ENCODE measurements at regions not wholly inside any gene's neighbourhood (a gene's known extent, or its start where the extent isn't known, plus 50 kb on each side); places are given as distances from the start of the nearest gene placed in this dataset.

DNA sequence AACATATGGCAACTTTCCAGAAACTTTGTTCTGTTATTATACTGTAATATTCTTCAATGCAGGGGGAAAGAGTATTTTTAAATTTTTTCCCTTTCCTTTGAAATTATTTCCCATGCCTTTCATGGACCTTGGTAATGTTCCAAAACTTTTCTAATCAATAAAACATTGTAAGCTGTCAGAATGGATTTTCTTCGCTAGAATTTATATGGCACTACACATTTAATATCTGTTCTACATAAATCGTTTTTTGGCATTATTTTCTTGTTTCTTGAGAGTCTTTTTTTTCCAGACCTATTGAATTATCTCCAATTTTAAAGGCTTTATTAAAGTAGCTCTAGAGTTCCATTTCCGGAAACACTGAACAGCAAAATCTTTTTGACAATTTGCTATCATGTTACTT is 249.0 kb downstream of the TMEM167A start:
- Histone ChIP-seq H3K9me3 (no peaks in the 10 kb centered on the region), H3K27me3 (no peaks in the 10 kb centered on the region), H3K4me1 (no peaks in the 10 kb centered on the region), H3K4me3 (ENCODE audit: low read depth, low read length) (no peak overlapping the region), H3K36me3 (no peaks in the 10 kb centered on the region)
- no peak for TF ChIP-seq CTCF (IDR thresholded peaks at IDR 0.05; ENCODE audit: low read depth, low read length)
- no peak for DNase-seq

GRCh38 chr5:82827651-82828050 is 249.5 kb downstream of the TMEM167A start:
- H3K36me3 ChIP-seq: no peaks in the 10 kb centered on the region
- DNase-seq: no peak
- no peaks in the 10 kb centered on the region for H3K9me3 ChIP-seq
- H3K4me1 ChIP-seq: no peaks in the 10 kb centered on the region
- no peak overlapping the region for H3K4me3 ChIP-seq (ENCODE audit: low read depth, low read length)
- no peaks in the 10 kb centered on the region for H3K27me3 ChIP-seq
- no peak for TF ChIP-seq CTCF (IDR thresholded peaks at IDR 0.05; ENCODE audit: low read depth, low read length)

DNA sequence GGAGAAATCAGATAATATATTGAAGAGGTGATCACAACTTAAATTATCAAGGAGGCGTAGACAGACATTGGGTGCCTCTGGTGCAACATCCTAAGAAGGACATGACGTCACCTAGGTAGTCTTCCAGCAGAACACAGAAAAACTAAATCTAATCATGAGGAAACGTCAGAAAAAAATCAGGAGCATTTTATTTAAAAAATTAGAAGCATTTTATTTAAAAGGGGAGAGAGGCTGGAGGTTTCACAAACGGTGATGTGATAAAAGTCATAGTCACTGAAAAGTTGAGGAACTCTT is 254.6 kb downstream of the TMEM167A start:
- DNase-seq: no peak
- Histone ChIP-seq H3K4me1 (no peaks in the 10 kb centered on the region), H3K9me3 (no peaks in the 10 kb centered on the region), H3K36me3 (no peaks in the 10 kb centered on the region), H3K4me3 (ENCODE audit: low read depth, low read length) (no peak overlapping the region), H3K27me3 (no peaks in the 10 kb centered on the region)
- no peak for TF ChIP-seq CTCF (IDR thresholded peaks at IDR 0.05; ENCODE audit: low read depth, low read length)

DNA sequence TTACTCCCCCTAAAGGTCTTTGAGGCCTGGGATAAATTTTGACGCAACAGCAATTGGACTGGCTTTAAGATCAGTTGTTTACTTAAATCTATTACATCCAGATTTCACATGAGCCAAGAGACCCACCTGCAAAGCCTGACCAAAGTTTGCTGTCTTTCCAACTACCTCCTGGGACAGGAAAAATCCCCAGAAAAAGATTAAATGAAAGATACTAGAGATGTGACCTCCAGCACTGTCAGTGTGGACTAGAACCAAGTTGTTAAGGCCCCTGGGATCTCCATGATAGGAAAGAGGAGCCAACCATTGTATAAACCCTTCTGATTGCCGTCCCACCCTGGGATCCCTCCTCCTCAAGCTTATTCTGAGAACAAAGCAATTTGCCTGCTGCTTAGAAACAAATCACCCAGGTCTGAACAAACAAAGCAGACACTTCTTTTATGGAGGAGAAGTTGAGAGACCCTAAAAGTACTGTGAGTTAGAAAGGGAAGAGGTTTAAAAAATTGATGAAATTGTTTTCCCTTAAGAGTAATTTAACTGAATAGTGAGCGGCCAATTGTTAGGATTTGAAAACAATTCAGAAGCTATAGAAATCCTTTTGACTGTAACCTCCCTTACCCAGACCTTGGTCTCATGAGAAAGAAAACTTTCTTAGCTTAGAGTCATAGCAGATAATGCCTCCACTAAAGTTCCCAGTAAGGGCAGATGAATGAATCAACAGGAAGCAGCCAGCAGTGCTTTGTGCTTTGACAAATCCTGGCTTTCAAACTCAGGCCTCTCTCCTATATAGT is 255.2 kb downstream of the TMEM167A start:
- TF ChIP-seq CTCF (IDR thresholded peaks at IDR 0.05; ENCODE audit: low read depth, low read length): no peak
- H3K4me3 ChIP-seq (ENCODE audit: low read depth, low read length): no peak overlapping the region

GRCh38 chr5:82820961-82821845 is 256.0 kb downstream of the TMEM167A start:
- no peaks in the 10 kb centered on the region for H3K9me3 ChIP-seq
- DNase-seq: no peak
- H3K4me3 ChIP-seq (ENCODE audit: low read depth, low read length): no peak overlapping the region
- H3K36me3 ChIP-seq: no peaks in the 10 kb centered on the region
- H3K27me3 ChIP-seq: no peaks in the 10 kb centered on the region
- H3K4me1 ChIP-seq: no peaks in the 10 kb centered on the region
- TF ChIP-seq CTCF (IDR thresholded peaks at IDR 0.05; ENCODE audit: low read depth, low read length): no peak

More for the DNA sequence above, 255.2 kb downstream of the TMEM167A start:
- H3K36me3 ChIP-seq: no peaks in the 10 kb centered on the region
- no peak for DNase-seq
- H3K27me3 ChIP-seq: no peaks in the 10 kb centered on the region
- H3K4me1 ChIP-seq: no peaks in the 10 kb centered on the region
- no peaks in the 10 kb centered on the region for H3K9me3 ChIP-seq

GRCh38 chr5:82820188-82820587 is 257.0 kb downstream of the TMEM167A start:
- Histone ChIP-seq H3K36me3 (no peaks in the 10 kb centered on the region), H3K9me3 (no peaks in the 10 kb centered on the region), H3K27me3 (no peaks in the 10 kb centered on the region), H3K4me1 (no peaks in the 10 kb centered on the region), H3K4me3 (ENCODE audit: low read depth, low read length) (no peak overlapping the region)
- no peak for DNase-seq
- no peak for TF ChIP-seq CTCF (IDR thresholded peaks at IDR 0.05; ENCODE audit: low read depth, low read length)

All from BE2C (cell line).